ENCODE measurements at regions not wholly inside any gene's neighbourhood (a gene's known extent, or its start where the extent isn't known, plus 50 kb on each side); places are given as distances from the start of the nearest gene placed in this dataset.

DNA sequence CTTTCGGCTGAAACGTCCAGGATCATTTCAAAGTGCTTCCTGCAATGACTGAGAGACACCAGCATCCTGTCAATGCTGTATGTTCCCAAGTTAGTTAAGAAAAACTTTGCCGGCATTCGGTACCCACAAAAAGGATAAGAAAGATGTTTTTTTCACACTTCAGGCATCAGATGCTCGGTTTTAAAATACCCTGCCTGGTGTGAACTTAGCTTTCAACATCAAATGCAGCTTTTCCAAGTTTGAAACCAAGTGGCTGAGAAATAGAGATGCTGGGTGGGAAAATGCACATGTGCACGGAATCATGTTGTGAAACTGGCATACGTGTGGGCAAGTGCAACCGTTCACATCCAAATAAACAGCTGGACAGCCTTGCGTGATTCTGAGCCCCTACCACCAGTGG lies 254.9 kb upstream of the IGF1R start:
- ChIA-PET CTCF (no interaction called here), POLR2A (no interaction called here)
- H3K27ac Mint-ChIP-seq: no peak overlapping the region
- no peak for DNase-seq
- no peaks in the 10 kb centered on the region for H3K4me1 Mint-ChIP-seq
- no peak overlapping the region for H3K4me3 Mint-ChIP-seq
- H3K9me3 Mint-ChIP-seq: no peaks in the 10 kb centered on the region
- H3K36me3 Mint-ChIP-seq (ENCODE audit: low read depth): no peaks in the 10 kb centered on the region
- no peaks in the 10 kb centered on the region for H3K27me3 Mint-ChIP-seq

- DNase-seq: no peak
- Mint-ChIP-seq H3K27me3 (no peaks in the 10 kb centered on the region), H3K9me3 (no peaks in the 10 kb centered on the region), H3K4me1 (no peaks in the 10 kb centered on the region), H3K36me3 (ENCODE audit: low read depth) (no peaks in the 10 kb centered on the region), H3K4me3 (no peak overlapping the region), H3K27ac (no peak overlapping the region)
- ChIA-PET CTCF (no interaction called here), POLR2A (no interaction called here)
Observed at GRCh38 chr15:98394546-98394945, 253.8 kb upstream of the IGF1R start.

GRCh38 chr15:98395974-98396610 lies 252.2 kb upstream of the IGF1R start:
- H3K4me1 Mint-ChIP-seq: no peaks in the 10 kb centered on the region
- ChIA-PET POLR2A (no interaction called here), CTCF (no interaction called here)
- no peak for DNase-seq
- H3K27me3 Mint-ChIP-seq: no peaks in the 10 kb centered on the region
- no peaks in the 10 kb centered on the region for H3K9me3 Mint-ChIP-seq
- no peak overlapping the region for H3K4me3 Mint-ChIP-seq
- H3K27ac Mint-ChIP-seq: no peak overlapping the region
- no peaks in the 10 kb centered on the region for H3K36me3 Mint-ChIP-seq (ENCODE audit: low read depth)

- CTCF ChIA-PET: no interaction called here
- no peaks in the 10 kb centered on the region for H3K9me3 Mint-ChIP-seq
- POLR2A ChIA-PET: no interaction called here
Observed at GRCh38 chr15:98397419-98397818, 250.9 kb upstream of the IGF1R start.

DNA sequence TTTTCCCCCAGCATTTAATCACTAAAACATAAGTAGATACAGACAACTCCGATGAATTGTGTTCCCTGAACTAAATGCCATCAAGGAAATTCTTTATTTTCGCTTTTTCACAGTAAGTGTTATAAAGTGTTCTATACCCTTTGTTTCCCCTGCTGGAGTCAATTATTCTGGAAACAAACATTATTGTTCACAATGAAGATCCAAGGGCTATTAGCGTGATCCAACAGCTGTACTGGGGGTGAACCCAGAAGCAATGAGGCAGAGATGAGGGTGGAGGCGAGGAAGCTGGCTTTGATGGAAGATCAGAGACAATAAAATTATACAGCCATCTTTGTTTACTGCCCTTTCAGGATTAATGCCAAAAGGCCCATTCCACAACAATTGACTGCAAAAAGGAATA lies 250.3 kb upstream of the IGF1R start:
- ChIA-PET POLR2A (no interaction called here), CTCF (no interaction called here)
- no peak for DNase-seq
- Mint-ChIP-seq H3K36me3 (ENCODE audit: low read depth) (no peaks in the 10 kb centered on the region), H3K9me3 (no peaks in the 10 kb centered on the region), H3K27ac (no peak overlapping the region), H3K4me3 (no peak overlapping the region), H3K4me1 (no peaks in the 10 kb centered on the region), H3K27me3 (no peaks in the 10 kb centered on the region)

More at GRCh38 chr15:98397419-98397818, 250.9 kb upstream of the IGF1R start:
- Mint-ChIP-seq H3K27ac (no peak overlapping the region), H3K4me3 (no peak overlapping the region), H3K4me1 (no peaks in the 10 kb centered on the region), H3K27me3 (no peaks in the 10 kb centered on the region), H3K36me3 (ENCODE audit: low read depth) (no peaks in the 10 kb centered on the region)
- DNase-seq: no peak

GRCh38 chr15:98398886-98399285 lies 249.5 kb upstream of the IGF1R start:
- POLR2A ChIA-PET: no interaction called here
- DNase-seq: no peak
- Mint-ChIP-seq H3K27ac (no peak overlapping the region), H3K27me3 (no peaks in the 10 kb centered on the region), H3K4me3 (no peak overlapping the region), H3K36me3 (ENCODE audit: low read depth) (no peaks in the 10 kb centered on the region), H3K9me3 (no peaks in the 10 kb centered on the region), H3K4me1 (no peaks in the 10 kb centered on the region)
- CTCF ChIA-PET: no interaction called here

DNA sequence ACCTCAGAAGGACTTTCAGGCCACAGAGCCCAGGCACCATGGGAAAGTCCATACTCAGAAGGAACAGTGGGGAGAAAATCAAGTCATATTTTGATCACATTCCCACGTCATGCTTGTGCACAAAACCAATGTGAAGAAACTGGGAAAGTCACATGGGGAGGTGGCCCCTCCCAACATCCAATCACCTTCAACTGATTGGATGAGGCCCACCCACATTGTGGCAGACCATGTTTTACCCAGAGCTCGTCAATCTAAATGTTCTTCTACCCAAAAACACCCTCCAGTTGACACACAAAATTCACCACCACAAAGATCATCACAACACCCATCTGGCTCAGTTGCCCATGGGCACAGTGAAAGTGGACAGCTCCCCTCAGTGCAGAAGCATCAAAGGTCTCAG lies 248.2 kb upstream of the IGF1R start:
- Mint-ChIP-seq H3K27ac (no peak overlapping the region), H3K27me3 (no peaks in the 10 kb centered on the region), H3K4me1 (no peaks in the 10 kb centered on the region), H3K9me3 (no peaks in the 10 kb centered on the region), H3K4me3 (no peak overlapping the region), H3K36me3 (ENCODE audit: low read depth) (no peaks in the 10 kb centered on the region)
- ChIA-PET CTCF (no interaction called here), POLR2A (no interaction called here)
- DNase-seq: no peak

- no peaks in the 10 kb centered on the region for H3K4me1 Mint-ChIP-seq
- POLR2A ChIA-PET: no interaction called here
Observed at GRCh38 chr15:98401029-98401428, 247.3 kb upstream of the IGF1R start.

GRCh38 chr15:98402486-98402885 lies 245.9 kb upstream of the IGF1R start:
- ChIA-PET CTCF (no interaction called here), POLR2A (no interaction called here)
- Mint-ChIP-seq H3K27me3 (no peaks in the 10 kb centered on the region), H3K4me3 (no peak overlapping the region), H3K36me3 (ENCODE audit: low read depth) (no peaks in the 10 kb centered on the region), H3K4me1 (no peaks in the 10 kb centered on the region), H3K27ac (no peak overlapping the region), H3K9me3 (no peaks in the 10 kb centered on the region)
- no peak for DNase-seq

More at GRCh38 chr15:98401029-98401428, 247.3 kb upstream of the IGF1R start:
- Mint-ChIP-seq H3K4me3 (no peak overlapping the region), H3K27me3 (no peaks in the 10 kb centered on the region), H3K36me3 (ENCODE audit: low read depth) (no peaks in the 10 kb centered on the region), H3K27ac (no peak overlapping the region), H3K9me3 (no peaks in the 10 kb centered on the region)
- no peak for DNase-seq
- CTCF ChIA-PET: no interaction called here

DNA sequence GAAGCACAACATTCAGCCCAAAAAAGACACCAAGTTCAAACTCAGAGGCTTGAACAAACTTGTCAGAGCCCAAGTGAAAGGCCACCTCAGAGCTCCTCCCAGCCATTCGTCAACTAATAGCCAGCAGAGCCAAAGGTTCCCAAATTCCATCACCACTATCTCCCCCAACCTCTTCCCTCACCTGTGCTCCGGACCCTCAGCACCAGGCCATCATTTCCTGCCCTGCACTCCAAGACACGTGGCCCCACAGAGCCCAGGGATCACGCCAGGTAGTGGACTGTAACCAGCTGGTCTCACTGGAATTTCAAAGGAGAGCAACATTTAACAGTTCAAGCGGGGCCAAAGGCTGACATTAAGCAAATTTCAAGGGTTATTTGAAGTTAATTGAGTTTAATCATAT lies 245.2 kb upstream of the IGF1R start:
- H3K4me1 Mint-ChIP-seq: no peaks in the 10 kb centered on the region
- no peak overlapping the region for H3K27ac Mint-ChIP-seq
- POLR2A ChIA-PET: no interaction called here

DNA sequence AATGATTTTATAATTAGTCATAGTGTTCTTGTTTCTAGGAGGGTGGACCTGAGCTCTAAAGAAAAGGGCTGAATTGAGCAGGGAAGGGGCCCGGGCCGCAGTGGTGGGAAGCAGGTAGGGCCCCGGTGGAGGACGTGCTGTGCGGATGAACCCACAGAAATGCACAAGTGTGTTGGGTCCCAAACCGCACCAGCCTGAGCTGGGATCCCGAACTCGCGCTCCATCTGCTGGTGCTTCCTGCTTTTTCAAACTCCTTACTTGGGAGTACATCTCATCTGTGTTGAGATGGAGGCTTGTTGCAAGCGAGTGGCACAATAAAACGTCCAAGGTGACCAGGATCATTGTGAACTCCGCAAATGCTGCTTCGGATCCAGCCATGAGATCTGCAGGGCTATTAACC lies 244.8 kb upstream of the IGF1R start:
- H3K36me3 Mint-ChIP-seq (ENCODE audit: low read depth): no peaks in the 10 kb centered on the region
- H3K9me3 Mint-ChIP-seq: no peaks in the 10 kb centered on the region
- CTCF ChIA-PET: no interaction called here
- DNase-seq: no peak
- H3K27ac Mint-ChIP-seq: no peak overlapping the region
- POLR2A ChIA-PET: no interaction called here
- H3K4me3 Mint-ChIP-seq: no peak overlapping the region
- H3K4me1 Mint-ChIP-seq: no peaks in the 10 kb centered on the region
- no peaks in the 10 kb centered on the region for H3K27me3 Mint-ChIP-seq

More for the DNA sequence above, 245.2 kb upstream of the IGF1R start:
- no peak for DNase-seq
- H3K36me3 Mint-ChIP-seq (ENCODE audit: low read depth): no peaks in the 10 kb centered on the region
- H3K9me3 Mint-ChIP-seq: no peaks in the 10 kb centered on the region
- H3K27me3 Mint-ChIP-seq: no peaks in the 10 kb centered on the region
- CTCF ChIA-PET: no interaction called here
- no peak overlapping the region for H3K4me3 Mint-ChIP-seq

GRCh38 chr15:98405013-98405412 lies 243.3 kb upstream of the IGF1R start:
- no peaks in the 10 kb centered on the region for H3K4me1 Mint-ChIP-seq
- CTCF ChIA-PET: no interaction called here
- H3K9me3 Mint-ChIP-seq: no peaks in the 10 kb centered on the region
- H3K27ac Mint-ChIP-seq: no peak overlapping the region
- H3K36me3 Mint-ChIP-seq (ENCODE audit: low read depth): no peaks in the 10 kb centered on the region
- DNase-seq: no peak
- H3K4me3 Mint-ChIP-seq: no peak overlapping the region
- H3K27me3 Mint-ChIP-seq: no peaks in the 10 kb centered on the region
- POLR2A ChIA-PET: no interaction called here

GRCh38 chr15:98408231-98408630 lies 240.1 kb upstream of the IGF1R start:
- Mint-ChIP-seq H3K4me1 (no peaks in the 10 kb centered on the region), H3K27me3 (no peaks in the 10 kb centered on the region), H3K36me3 (ENCODE audit: low read depth) (no peaks in the 10 kb centered on the region), H3K9me3 (no peaks in the 10 kb centered on the region), H3K4me3 (no peak overlapping the region), H3K27ac (no peak overlapping the region)
- no peak for DNase-seq
- CTCF ChIA-PET: no interaction called here
- POLR2A ChIA-PET: no interaction called here

DNA sequence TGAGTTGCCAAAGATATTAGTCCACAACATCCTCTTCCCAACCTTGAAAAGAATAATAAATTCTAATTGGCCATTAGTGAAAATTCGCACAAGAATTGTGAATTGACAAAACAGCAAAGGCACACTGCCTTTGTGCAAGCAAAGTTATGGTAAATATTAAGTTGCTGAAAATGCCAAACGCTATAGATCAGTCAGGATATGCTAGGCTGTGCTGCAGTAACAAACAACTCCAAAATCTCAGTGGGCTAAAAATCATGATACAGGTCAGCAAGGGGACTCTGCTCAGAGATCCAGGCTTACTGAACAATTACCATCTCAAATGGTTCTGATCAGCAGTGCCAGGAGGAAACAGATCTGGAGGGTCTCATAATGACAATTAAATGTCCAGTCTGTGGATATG lies 238.0 kb upstream of the IGF1R start:
- no peaks in the 10 kb centered on the region for H3K36me3 Mint-ChIP-seq (ENCODE audit: low read depth)
- H3K27me3 Mint-ChIP-seq: no peaks in the 10 kb centered on the region

DNA sequence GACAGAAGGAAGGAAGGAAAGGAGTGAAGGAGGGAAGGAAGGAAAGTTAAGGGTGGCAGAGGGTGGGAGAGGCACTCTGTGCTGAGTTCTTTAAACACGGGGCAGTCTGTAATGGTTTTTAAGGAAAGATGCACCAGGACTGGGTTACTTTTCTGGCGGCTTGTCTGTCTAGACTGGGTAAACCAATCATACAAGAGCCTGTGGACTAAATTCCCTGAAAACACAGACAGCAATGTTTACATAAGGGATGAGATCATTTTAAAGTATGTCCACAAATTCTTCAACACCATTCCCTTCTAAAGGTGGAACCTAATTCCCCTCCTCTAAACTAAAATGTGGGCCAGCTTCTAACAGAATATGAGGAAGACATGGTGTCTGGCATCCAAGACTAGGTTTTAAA lies 235.5 kb upstream of the IGF1R start:
- no peaks in the 10 kb centered on the region for H3K36me3 Mint-ChIP-seq (ENCODE audit: low read depth)
- no peaks in the 10 kb centered on the region for H3K9me3 Mint-ChIP-seq
- ChIA-PET POLR2A (no interaction called here), CTCF (no interaction called here)
- no peaks in the 10 kb centered on the region for H3K27me3 Mint-ChIP-seq
- no peak for DNase-seq
- H3K4me3 Mint-ChIP-seq: no peak overlapping the region
- H3K4me1 Mint-ChIP-seq: no peaks in the 10 kb centered on the region
- no peak overlapping the region for H3K27ac Mint-ChIP-seq

More for the DNA sequence above, 238.0 kb upstream of the IGF1R start:
- ChIA-PET CTCF (interaction anchor here (0.9 kb wide), 1 partner anchor 17 kb away, joined by 3 read pairs; no protein-coding TSS in a partner anchor), POLR2A (no interaction called here)
- H3K4me3 Mint-ChIP-seq: no peak overlapping the region
- H3K4me1 Mint-ChIP-seq: no peaks in the 10 kb centered on the region
- no peak for DNase-seq
- no peak overlapping the region for H3K27ac Mint-ChIP-seq
- no peaks in the 10 kb centered on the region for H3K9me3 Mint-ChIP-seq
